DMS 273 (cell line): ENCODE measurements at regions not wholly inside any gene's neighbourhood (a gene's known extent, or its start where the extent isn't known, plus 50 kb on each side); places are given as distances from the start of the nearest gene placed in this dataset.

ENCODE experiments used
- DNase-seq: peaks from one replicate; lab custom pipeline; 2025; ENCODE audit not compliant: unreplicated experiment; lab: John Stamatoyannopoulos, UW

DNA sequence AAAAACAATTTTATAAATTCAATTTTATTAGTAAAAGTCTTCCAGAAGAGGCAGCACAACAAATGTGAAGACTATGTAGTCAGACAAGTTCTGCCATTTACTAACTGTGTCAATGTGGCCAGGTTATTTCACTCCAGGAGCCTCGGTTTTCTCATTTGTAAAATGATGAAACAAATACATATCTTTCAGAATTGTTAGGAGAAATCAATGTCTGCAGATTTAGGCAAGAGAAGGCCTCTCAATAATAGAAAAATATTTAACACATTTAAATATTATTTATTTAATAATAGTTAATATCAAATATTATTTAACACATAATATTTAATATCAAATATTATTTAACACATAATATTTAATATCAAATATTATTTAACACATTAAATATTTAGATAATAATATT, 75.6 kb upstream of the PTGFR start:
- DNase-seq = no peak

DNA sequence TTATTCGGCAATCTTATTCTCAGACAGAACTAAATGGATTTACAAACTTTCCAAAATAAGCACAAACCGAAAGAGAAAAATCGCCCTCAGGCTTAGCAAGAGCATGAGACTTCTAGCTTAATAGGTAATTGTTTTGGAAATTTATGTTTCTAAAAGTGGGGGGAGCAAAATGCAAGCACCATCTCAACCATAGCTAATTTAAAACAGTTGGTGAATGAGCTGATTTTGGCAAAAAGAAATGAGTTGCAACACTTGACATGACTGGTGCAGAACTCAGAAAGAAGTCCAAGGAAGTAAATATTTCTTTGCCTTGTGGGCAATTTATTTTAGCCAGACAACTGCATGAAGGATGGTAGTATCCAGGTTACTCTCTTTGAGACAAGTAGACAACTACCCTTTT, 71.5 kb upstream of the PTGFR start:
- no peak for DNase-seq

DNA sequence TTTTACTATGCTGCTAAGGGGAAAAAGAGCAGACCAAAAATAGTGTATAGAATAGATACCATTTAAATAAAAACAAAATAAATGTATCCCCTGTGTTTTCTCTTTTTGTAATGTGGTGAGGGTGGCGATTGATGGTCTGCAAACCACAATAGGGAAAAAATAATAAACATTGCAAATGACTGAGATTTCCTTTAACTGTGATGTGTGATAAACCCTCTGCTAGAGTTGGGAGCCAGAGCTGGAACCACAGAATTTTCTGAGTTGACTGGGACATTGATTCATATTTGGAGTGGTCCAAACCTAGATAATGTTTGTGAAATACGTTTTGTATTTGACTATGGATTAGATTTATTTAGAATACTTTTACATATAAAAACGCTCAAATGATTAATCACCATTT, 70.6 kb upstream of the PTGFR start:
- DNase-seq = no peak

DNA sequence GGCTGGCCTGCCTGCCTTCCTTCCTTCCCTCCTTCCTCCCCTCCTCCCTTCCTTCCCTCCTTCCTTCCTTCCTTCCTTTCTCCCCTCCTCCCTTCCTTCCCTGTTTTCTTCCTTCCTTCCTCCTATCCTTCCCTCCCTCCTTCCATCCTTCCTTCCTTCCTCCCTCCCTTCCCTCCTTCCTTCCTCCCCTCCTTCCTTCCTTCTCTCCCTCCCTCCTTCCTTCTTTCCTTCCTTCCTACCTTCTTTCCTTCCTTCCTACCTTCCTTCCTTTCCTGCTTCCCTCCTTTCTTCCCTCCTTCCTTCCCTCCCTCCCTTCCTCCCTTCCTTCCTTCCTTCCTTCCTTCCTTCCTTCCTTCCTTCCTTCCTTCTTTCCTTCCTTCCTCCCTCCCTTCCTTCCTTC, 70.1 kb upstream of the PTGFR start:
- no peak for DNase-seq

DNA sequence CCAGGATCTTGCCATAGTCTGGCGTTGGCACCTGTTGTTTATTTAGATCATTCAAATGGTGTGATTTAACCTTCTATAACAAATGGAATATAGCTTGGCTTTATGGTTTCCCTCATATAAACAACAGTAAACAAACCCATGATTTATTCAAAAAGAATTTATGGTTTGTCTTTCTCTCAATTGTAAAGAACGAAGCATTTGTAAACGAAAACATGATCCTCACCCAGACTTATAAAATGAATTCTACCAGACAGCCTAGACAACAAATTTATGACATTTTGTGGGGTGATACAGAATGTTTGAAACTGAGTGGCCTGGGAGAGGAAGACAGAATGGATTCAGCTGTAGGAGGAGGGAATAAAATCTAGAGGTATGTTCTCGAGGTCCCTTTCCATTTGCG, 66.1 kb upstream of the PTGFR start:
- no peak for DNase-seq

DNA sequence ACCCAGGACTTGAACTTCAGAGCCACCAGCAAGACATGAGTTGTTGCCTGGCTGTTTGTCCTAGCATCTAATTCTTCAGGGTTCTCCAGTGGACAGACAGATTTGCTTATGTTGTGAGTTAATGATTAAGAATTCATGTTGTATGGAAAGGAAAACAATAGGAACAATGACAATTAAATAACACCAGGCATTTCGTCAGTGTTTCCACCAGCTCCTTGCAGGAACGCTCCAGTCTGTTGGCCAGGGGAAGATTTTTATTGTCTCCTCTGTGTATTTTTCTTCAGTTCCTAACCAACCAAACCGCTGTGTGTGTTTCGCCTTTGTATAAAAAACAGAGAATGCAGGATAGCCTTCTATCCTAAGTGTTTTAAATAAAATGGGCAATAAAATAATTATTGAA, 64.4 kb upstream of the PTGFR start:
- no peak for DNase-seq

DNA sequence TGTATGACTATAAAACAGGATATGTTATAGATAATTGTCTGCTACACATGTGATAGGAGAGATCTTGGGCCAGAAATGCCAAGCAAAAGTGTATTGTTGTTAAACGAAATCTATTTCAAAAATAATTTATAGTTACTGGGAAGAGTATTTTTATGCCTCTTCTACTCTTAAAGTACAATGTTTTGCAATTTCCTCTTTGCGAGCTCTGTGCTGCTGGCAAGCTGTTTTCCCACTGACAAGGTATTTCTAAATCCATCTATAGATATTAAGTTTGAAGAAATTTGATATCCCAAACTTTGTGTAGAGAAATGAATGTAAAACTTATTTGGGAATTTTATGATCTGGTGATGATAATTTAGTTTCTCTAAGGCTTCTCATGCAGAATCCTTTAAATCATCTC, 63.3 kb upstream of the PTGFR start:
- no peak for DNase-seq

DNA sequence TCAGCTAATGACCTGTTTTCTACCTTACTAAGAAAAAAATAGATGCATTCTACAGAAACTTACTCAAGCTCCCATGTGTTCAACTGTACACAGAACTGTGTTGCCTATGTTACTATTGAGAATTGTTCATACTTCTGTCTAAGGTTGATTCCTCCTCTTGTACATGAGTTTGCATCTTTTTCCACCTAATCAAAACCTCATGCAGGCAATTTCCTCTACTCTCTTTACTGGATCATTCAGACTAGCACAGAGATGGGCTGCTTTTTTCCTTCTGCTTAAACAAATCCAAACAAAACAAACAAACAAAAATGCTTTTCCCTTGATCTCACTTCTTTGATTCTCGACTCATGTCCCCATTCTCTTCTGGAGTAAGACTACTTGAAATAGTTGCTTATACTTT, 58.8 kb upstream of the PTGFR start:
- no peak for DNase-seq

DNA sequence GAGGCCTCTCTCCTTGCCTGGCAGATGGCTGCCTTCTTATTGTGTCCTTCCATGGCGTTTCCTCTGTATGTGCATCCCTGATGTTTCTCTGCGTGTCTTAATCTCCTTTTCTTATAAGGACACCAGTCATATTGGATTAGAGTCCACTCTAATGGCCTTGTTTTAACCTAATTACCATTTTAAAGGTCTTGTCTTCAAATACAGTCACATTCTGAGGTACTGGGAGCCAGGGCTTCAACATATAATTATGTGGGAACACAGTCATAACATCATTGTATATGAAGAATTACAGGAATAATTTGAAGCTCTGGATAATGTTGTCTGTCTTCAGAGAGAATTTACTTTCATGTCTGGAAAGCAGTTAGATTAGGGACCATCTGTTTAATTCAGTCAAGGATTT, 56.4 kb upstream of the PTGFR start:
- DNase-seq = no peak

DNA sequence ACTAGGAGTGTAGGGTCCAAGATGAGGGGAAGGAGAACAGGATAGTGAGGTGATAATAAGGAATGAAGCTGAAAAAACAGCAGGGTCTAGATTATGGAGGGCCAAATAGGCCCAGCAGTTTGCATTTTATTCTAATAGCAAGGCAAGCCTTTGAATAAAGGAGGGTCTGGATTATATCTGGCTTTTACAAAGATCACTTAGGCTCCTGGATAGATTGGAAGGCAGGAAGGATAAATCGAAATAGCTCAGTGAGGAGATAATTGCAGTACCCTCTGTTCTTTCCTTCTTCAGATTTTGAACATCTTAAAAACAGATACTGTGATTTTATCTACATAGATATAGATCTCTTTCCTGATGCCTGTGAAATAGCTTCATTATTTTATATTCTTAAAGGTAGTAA, 53.8 kb upstream of the PTGFR start:
- DNase-seq = no peak

DNA sequence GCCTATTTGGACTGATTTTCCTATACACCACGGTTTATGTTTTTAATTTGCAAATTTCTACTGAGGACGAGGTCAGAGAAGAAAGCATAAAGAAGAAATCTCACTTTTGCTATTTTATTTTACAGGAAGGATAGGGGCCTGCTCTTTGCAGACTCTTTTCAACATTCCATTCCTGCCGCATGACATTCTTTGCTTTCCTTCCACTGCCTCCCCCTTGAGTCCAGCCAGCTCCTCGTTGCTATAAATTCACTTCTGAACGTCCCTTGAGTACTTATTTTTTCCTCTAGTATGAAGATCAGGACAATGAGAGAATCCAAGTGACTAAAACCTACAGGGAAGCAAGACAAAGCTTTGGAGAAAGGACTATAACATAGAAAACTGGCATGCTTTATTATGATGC, 53.4 kb upstream of the PTGFR start:
- DNase-seq = no peak

DNA sequence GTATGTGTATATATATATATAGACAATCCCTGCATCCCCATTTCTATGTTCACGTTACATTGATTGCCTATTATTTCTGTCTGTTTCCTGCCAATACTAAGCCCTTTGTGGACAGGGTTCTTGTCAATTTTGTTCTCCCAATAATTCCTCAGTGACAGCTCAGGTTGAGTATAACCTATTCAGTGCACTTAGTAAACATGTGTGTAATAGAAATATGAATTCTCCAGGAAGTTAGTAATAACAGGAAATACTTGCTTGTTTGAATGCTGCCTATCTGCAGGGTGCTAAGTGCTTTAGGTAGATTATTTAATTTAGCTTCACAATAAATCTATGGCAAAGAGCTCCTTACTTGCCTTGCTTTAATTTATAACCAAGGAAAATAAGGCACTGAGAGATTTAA, 52.8 kb upstream of the PTGFR start:
- no peak for DNase-seq

DNA sequence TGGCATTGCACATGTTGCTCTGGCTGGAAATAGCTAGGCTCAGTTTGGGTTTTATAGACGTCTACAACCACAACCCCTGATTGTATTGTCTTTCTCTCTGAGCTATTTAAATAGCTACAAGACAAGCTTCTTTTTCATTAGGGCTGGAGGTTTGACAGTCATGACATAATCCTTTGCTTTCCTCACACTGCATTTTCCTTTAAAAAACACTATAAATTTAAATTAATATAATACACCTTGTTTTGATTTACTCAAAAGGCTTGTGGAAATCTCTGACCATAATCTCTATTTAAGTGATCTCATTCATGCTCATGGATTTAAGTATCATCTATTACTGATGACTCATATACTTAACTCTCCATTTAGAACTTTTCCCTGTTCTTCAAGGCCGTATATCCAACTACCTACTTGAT, 50.4 kb upstream of the PTGFR start:
- no peak for DNase-seq
